Ishikawa (cell line): ENCODE measurements at regions not wholly inside any gene's neighbourhood (a gene's known extent, or its start where the extent isn't known, plus 50 kb on each side); places are given as distances from the start of the nearest gene placed in this dataset.

Experiments
- EP300 ChIP-seq: IDR thresholded peaks from 2 replicates; pipeline ENCODE4 v1.6.1; 2012; ENCODE audit warnings: borderline replicate concordance
- RAD21 ChIP-seq: IDR thresholded peaks from 2 replicates; pipeline ENCODE4 v1.6.1; 2012; ENCODE audit warnings: low read depth
- TEAD4 ChIP-seq: IDR thresholded peaks from 2 replicates; pipeline ENCODE4 v1.6.1; 2012
- YY1 ChIP-seq: IDR thresholded peaks from 2 replicates; pipeline ENCODE4 v1.6.1; 2012; ENCODE audit warnings: low read depth
- TF ChIP-seq, protein P1 (sequence below): IDR thresholded peaks from 2 replicates; pipeline ENCODE4 v1.6.1; 2012; ENCODE audit warnings: low read depth, mild to moderate bottlenecking

DNA sequence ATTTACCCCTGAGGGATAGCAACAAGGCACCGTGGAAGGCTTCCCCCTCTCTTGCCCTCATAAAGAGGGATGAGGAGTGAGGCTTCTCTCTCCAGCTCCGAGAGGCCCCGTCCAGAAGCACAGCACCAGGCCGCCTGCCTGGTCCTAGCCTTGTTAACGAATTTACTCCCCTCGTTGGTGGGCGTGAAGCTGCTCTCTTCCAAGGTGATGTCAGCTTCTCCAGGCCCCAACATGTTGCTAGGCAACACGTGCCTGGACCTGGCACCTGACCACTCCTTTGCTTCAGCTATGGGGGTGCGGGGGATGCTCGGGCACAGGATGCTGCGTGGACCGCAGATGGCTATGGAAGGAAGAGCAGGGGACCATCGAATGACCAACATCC, 135.2 kb upstream of the MGMT start:
- TF ChIP-seq RAD21, result no peak
- TF ChIP-seq EP300, result no peak
- no peak for TF ChIP-seq YY1
- TF ChIP-seq TEAD4, result no peak
- TF ChIP-seq, protein P1, sequence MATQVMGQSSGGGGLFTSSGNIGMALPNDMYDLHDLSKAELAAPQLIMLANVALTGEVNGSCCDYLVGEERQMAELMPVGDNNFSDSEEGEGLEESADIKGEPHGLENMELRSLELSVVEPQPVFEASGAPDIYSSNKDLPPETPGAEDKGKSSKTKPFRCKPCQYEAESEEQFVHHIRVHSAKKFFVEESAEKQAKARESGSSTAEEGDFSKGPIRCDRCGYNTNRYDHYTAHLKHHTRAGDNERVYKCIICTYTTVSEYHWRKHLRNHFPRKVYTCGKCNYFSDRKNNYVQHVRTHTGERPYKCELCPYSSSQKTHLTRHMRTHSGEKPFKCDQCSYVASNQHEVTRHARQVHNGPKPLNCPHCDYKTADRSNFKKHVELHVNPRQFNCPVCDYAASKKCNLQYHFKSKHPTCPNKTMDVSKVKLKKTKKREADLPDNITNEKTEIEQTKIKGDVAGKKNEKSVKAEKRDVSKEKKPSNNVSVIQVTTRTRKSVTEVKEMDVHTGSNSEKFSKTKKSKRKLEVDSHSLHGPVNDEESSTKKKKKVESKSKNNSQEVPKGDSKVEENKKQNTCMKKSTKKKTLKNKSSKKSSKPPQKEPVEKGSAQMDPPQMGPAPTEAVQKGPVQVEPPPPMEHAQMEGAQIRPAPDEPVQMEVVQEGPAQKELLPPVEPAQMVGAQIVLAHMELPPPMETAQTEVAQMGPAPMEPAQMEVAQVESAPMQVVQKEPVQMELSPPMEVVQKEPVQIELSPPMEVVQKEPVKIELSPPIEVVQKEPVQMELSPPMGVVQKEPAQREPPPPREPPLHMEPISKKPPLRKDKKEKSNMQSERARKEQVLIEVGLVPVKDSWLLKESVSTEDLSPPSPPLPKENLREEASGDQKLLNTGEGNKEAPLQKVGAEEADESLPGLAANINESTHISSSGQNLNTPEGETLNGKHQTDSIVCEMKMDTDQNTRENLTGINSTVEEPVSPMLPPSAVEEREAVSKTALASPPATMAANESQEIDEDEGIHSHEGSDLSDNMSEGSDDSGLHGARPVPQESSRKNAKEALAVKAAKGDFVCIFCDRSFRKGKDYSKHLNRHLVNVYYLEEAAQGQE, result no peak
